HG03469 (cell line): ENCODE measurements at regions not wholly inside any gene's neighbourhood (a gene's known extent, or its start where the extent isn't known, plus 50 kb on each side); places are given as distances from the start of the nearest gene placed in this dataset.
"Not testable (repeated sequence)": the region's sequence is repeated elsewhere in the genome, so short reads cannot be mapped to it uniquely, and the experiment has no call there.

ENCODE experiments used
- ATAC-seq: cut with Tn5 transposase; IDR thresholded peaks from one replicate; pipeline ENCODE4 v1.9.1; 2021; ENCODE audit warnings: mild to moderate bottlenecking, moderate library complexity, moderate number of reproducible peaks; ENCODE audit not compliant: unreplicated experiment

DNA sequence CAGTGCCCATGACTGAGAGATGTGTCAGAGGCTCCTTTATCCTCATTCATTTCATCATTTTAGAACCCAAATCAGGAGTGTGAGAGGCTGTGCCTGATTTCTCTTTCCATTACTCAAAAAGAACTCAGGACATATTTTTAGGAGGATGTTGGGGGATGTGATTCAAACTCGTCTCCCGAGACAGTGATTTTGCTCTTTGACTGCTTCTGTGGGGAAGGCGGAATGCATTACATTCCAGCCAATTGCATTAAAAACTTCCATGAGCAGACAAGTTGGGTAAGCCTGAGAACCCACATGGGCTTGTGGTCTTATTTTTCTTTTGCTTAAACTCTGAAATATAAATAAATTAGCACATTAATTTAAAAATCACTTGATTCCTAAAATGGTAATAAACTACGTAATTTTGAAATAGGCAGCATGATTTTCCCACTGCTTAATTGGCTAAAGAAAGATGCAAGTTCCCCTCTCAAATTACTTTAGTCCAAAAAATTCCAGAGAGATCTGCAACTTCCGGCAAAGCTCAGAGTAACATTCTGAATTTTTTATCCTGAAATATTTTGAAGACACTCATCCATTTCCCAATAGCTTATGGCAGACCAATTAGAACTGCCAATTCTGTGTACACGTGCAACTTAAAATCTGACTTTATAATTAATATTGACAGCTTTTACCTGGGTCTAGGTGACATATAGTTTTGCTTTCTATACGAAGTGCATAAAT lies 185.6 kb downstream of the C7orf25 start:
- no peak for ATAC-seq

DNA sequence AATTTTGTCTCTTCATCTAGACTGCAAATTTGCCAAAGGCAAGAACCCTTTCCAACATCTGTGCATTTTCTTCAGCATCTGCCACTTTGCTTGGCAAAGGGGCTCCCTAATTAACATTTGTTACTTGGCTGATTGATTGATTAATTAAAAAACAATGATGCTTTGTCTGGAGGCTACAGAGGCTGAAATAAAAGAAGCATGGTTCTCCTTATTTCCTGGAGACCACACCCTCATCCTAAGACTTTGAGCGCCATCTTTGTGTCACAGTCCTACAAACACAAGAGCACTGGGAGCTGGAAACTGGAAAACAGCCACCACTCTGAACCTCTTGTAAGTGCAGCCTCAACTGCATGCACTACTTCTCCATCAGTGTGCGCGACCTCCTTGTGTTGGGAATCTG lies 189.2 kb downstream of the C7orf25 start:
- ATAC-seq = no peak

- ATAC-seq = no peak
Observed at GRCh38 chr7:42722198-42722597, 189.7 kb downstream of the C7orf25 start.

GRCh38 chr7:42720991-42721796 lies 190.7 kb downstream of the C7orf25 start:
- ATAC-seq = no peak

DNA sequence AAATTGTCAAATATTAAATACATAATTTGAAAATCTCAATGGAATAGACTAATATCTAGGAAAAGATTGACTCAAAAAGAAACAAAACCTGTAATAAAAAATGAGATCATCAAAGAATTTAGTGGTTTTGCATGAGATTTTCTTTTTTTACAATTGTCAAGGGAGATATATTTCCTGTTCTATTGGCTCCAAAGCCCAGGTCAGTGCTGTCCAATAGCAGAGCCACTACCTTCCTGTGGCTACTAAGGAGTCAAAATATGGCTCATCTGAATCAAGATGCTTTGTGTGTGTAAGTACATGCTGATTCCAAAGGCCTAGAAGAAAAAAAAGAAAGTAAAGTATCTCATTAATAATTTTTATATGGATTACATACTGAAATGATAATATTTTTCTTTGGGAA lies 191.9 kb downstream of the C7orf25 start:
- no peak for ATAC-seq

DNA sequence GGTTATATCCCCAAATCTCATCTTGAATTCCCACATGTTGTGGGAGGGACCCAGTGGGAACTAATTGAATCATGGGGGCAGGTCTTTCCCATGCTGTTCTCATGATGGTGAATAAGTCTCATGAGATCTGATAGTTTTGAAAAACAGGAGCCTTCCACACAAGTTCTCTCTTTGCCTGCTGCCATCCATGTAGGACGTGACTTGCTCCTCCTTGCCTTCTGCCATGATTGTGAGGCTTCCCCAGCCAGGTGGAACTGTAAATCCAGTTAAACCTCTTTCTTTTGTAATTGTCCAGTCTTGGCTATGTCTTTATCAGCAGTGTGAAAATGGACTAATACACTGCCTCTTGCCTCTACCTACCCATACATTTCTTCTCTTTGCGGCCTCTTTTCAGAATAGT lies 193.4 kb downstream of the C7orf25 start:
- ATAC-seq = not testable (repeated sequence)

GRCh38 chr7:42714356-42714755 lies 197.5 kb downstream of the C7orf25 start:
- no peak for ATAC-seq

DNA sequence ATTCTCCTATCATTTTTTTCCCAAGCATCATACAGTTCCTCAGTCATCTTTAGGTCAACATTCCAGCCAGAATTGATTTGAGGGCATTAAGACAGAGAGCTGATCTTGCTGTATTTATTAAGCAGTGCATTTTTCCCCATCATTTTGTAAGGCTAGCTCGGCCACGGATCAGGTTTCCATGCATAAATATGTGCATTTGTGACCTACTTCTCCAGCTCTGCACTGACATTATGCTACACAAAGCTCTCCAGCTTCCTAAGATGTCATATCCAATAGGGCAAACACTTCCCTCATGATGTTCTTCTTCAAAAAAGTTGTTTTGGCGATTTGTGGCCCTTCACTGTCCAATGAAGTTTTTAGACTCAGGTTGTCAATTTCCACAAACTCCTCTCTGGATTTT lies 202.6 kb downstream of the C7orf25 start:
- ATAC-seq = no peak

DNA sequence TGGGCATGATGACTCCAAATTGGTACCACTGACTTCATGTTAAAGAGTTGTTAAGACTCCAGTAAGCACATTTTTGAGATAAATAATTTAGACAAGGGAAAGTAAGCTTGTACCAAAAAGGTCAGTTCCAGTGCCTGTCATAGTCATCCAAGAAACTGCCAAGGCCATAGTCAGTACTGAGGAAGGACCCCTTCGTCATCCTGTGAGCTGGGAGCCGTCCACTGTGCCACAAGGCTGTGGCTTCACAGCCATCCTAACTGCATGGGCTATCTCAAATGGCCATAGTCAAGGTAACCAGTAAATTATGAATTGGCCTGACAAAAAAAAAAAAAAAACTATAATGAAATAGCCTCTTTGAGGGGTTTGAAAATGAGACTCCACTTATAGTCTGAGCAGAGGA lies 207.2 kb downstream of the C7orf25 start:
- ATAC-seq = no peak

DNA sequence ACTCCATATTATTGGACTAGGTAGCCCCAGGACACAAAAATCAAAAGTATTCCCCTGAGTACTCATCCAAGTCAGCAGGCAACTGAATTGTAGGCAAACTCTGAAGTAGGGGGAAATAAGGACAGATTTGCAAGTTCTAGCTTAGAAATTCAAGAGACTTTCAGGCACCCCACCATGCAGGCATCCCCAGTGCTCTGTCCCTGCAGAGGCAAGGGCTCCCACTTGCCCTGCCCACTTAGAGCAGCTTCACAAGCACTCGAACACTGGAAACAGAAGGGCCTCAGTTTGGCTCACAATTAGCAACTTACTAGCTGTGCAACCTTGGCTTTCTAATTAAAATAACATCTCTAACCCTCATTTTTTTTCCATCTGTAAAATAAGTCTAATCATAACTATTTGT lies 209.2 kb downstream of the C7orf25 start:
- no peak for ATAC-seq

GRCh38 chr7:42700406-42701327 lies 211.2 kb downstream of the C7orf25 start:
- ATAC-seq = no peak

DNA sequence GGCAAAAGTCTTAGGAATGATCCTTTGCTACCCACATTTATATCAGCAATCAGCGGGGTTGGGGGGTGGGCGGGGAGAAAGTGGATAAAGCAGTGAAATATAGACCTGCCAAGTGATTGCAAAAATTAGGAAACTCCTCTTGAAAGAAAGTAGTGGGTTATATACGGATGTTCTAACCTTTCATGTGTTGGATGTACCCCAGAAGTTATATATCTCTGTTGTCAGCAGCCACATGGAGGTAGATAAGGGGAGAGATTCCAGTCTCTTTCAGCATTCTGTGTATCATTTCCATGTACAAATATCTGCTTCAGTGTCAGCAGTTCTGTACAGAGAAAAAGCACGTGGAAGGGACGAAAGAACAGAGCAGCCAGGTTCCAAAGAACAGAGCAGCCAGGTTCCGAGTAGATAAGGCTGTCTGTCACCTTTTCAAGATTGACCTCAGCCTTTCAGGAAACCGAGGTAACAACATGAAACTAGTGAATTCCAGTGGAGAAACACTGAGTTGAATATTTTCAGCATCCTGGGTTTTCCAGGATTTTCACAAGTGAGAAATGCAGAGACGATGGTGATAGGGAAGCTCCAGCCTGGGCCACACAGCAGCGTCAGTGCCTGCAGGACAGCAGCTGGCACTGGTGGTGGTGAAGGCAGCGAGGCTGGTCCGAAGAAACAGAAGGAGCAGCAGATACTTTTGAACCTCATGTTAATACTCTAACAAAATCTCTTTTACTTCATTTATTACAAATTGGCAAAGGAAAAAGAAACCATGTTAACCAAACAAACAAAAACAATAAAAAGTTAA lies 212.3 kb downstream of the C7orf25 start:
- no peak for ATAC-seq

GRCh38 chr7:42698600-42699374 lies 213.1 kb downstream of the C7orf25 start:
- no peak for ATAC-seq

DNA sequence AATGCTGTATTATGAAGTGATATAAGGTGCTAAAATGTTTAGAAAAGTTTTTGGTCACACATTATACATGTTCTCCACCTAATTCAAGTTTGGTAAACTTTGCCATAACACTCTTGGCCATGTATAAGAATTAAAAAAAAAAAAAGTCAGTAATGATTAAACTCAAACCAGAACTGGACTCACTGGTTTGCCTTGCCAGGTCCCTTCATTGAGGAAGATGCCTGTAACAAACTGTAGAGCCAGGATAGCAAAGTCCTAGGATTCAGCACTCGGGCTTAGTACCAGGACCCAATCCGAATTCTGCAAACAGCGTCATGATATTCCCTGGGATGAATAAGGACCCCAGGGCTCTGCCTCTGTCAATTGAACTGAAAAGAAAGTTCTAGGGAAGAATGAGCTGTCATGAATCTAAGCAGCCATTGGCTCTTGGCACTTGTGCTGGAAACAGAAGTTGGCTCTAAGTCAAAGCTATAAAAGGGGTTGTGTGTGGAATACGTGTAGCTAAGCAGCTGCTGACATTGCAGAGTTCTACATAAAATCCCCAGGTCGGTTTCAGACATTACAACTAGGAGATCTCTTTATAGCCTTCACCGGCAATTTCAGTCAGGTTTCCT lies 216.9 kb downstream of the C7orf25 start:
- ATAC-seq = no peak

- no peak for ATAC-seq
Observed at GRCh38 chr7:42693722-42694121, 218.1 kb downstream of the C7orf25 start.

GRCh38 chr7:42692621-42693020 lies 219.2 kb downstream of the C7orf25 start:
- ATAC-seq = no peak

DNA sequence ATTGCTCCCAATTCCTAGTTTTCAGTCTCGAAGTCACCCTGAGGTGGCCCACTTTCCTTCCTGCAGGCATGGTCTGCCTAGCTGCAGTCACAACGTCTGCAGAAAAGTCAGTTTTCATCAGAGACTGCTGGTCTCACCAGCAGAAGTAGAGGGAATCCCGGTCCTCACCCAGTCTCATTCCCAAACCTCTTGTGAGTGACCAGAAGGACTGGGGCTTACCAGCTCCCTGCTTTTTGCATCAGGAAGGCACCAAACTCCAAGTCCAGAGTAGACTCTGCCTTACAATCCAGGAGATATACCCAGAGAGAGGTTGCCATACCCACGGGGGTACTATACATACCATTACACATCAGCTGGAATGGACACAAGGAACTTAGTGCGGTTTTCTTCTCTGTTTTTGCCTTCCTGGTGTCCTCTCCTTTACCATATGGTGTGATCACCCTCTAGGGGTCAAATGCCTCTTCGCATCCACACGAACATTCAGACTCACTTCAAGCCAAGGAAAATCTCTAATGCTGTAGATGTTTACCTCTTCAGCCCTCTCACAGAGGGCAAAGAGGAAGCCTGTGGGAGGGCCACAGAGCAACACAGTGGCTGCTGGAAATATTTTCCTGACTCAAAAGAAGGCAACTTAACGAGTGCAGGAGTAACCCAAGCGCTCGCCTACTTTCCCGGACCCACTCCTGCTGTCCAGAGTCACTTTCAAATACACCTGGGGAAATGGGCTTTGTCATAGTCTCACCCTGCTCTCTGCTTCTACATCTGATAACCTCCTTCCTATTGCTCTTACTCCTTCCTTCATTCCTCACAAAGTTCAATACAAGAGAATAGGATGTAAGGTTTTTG lies 220.9 kb downstream of the C7orf25 start:
- ATAC-seq = no peak

- ATAC-seq = no peak
Observed at GRCh38 chr7:42689626-42690025, 222.2 kb downstream of the C7orf25 start.

- ATAC-seq = no peak
Observed at GRCh38 chr7:42688056-42688371, 223.9 kb downstream of the C7orf25 start.
